Tibial nerve (tissue), 4 donors: ENCODE measurements at regions not wholly inside any gene's neighbourhood (a gene's known extent, or its start where the extent isn't known, plus 50 kb on each side); places are given as distances from the start of the nearest gene placed in this dataset.

ENCODE experiments used
- EP300 ChIP-seq, 2 donors: sonication (generic); formaldehyde crosslinking; IDR thresholded peaks; one replicate each; pipeline ENCODE4 v1.6.1; 2017; ENCODE audit warnings: antibody characterized with exemption in 2 of 2, mild to moderate bottlenecking in 1 of 2
- POLR2A ChIP-seq, 2 donors: fragments of 450-650 bp; IDR thresholded peaks; one replicate each; pipeline ENCODE4 v1.6.1; 2017; ENCODE audit warnings: antibody characterized with exemption in 2 of 2, mild to moderate bottlenecking in 2 of 2, moderate library complexity in 2 of 2
- TF ChIP-seq, protein P1 (sequence below), 5 experiments: fragments of 200-600 bp in 3 of 5; fragments of 450-650 bp in 2 of 5; sonication (generic) in 3 of 5; IDR thresholded peaks; one replicate each; pipeline ENCODE4 v1.5.1; 2016 to 2019; ENCODE audit warnings: antibody characterized with exemption in 5 of 5, mild to moderate bottlenecking in 3 of 5, moderate library complexity in 2 of 5

- TF ChIP-seq, protein P1, sequence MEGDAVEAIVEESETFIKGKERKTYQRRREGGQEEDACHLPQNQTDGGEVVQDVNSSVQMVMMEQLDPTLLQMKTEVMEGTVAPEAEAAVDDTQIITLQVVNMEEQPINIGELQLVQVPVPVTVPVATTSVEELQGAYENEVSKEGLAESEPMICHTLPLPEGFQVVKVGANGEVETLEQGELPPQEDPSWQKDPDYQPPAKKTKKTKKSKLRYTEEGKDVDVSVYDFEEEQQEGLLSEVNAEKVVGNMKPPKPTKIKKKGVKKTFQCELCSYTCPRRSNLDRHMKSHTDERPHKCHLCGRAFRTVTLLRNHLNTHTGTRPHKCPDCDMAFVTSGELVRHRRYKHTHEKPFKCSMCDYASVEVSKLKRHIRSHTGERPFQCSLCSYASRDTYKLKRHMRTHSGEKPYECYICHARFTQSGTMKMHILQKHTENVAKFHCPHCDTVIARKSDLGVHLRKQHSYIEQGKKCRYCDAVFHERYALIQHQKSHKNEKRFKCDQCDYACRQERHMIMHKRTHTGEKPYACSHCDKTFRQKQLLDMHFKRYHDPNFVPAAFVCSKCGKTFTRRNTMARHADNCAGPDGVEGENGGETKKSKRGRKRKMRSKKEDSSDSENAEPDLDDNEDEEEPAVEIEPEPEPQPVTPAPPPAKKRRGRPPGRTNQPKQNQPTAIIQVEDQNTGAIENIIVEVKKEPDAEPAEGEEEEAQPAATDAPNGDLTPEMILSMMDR (IDR thresholded peaks at IDR 0.05): no peak
- TF ChIP-seq EP300 (IDR thresholded peaks at IDR 0.05) (no peak), POLR2A (IDR thresholded peaks at IDR 0.05) (no peak)
Measured at GRCh38 chrX:36927712-36928111, 80.5 kb upstream of the FAM47C start.
